Naive thymus-derived CD4-positive, alpha-beta T cell (primary cell): ENCODE measurements at regions not wholly inside any gene's neighbourhood (a gene's known extent, or its start where the extent isn't known, plus 50 kb on each side); places are given as distances from the start of the nearest gene placed in this dataset.
"Not testable (repeated sequence)": the region's sequence is repeated elsewhere in the genome, so short reads cannot be mapped to it uniquely, and the experiment has no call there.

Experiments used
- ATAC-seq: fragments of 150-1000 bp; cut with Tn5 transposase; 2 replicates; pipeline ENCODE4 v1.10.0; 2021; ENCODE audit warnings: mild to moderate bottlenecking, moderate library complexity
- CTCF ChIA-PET: fragments of 350-600 bp; sonication (Branson Sonifier 250); formaldehyde crosslinking; loops from one replicate; lab custom pipeline; 2021; ENCODE audit warnings: antibody characterized with exemption; lab: Charles Lee
- POLR2A ChIA-PET: fragments of 350-600 bp; sonication (Branson Sonifier 250); formaldehyde crosslinking; loops from one replicate; lab custom pipeline; 2021; ENCODE audit warnings: antibody characterized with exemption, inconsistent platforms; lab: Charles Lee
- DNase-seq, 9 donors: peaks; one replicate each; pipeline versions ENCODE4 v3.0.0 to v3.0.0-alpha.2; 2020 to 2022; ENCODE audit warnings: mixed read lengths in 1 of 9
- H3K27ac ChIP-seq: one replicate; pipeline ENCODE4 v1.7.0; 2013; ENCODE audit warnings: mild to moderate bottlenecking, low read depth, low read length, moderate library complexity
- H3K27me3 ChIP-seq, 2 donors: one replicate each; pipeline ENCODE4 v1.7.0; 2013; ENCODE audit warnings: low read length in 2 of 2, mild to moderate bottlenecking in 2 of 2, moderate library complexity in 2 of 2; ENCODE audit not compliant: control insufficient read depth in 2 of 2, insufficient read depth in 2 of 2
- H3K36me3 ChIP-seq, 3 experiments: 1 replicate in 2 of 3; 2 replicates in 1 of 3; pipeline ENCODE4 v1.7.0; 2013; ENCODE audit warnings: low read length in 3 of 3, mild to moderate bottlenecking in 3 of 3, moderate library complexity in 1 of 3; ENCODE audit not compliant: insufficient read depth in 3 of 3, control insufficient read depth in 2 of 3
- H3K4me1 ChIP-seq, 2 donors: one replicate each; pipeline ENCODE4 v1.7.0; 2013; ENCODE audit warnings: low read length in 2 of 2, mild to moderate bottlenecking in 2 of 2, moderate library complexity in 1 of 2; ENCODE audit not compliant: control insufficient read depth in 2 of 2, insufficient read depth in 2 of 2
- H3K4me3 ChIP-seq: 2 replicates; pipeline ENCODE4 v1.7.0; 2013; ENCODE audit warnings: mild to moderate bottlenecking, low read length
- H3K9me3 ChIP-seq, 3 experiments: 1 replicate in 2 of 3; 2 replicates in 1 of 3; pipeline ENCODE4 v1.7.0; 2013; ENCODE audit warnings: low read length in 3 of 3; ENCODE audit not compliant: control insufficient read depth in 2 of 3
- H3K27ac Mint-ChIP-seq, 9 donors: one replicate each; pipeline ENCODE4 v1.8.0; 2020 to 2022; ENCODE audit warnings: mixed read lengths in 9 of 9, mild to moderate bottlenecking in 8 of 9, moderate library complexity in 5 of 9, inconsistent platforms in 2 of 9
- H3K27me3 Mint-ChIP-seq, 5 donors: one replicate each; pipeline ENCODE4 v1.8.0; 2021 to 2022; ENCODE audit warnings: mixed read lengths in 5 of 5, mild to moderate bottlenecking in 1 of 5
- H3K36me3 Mint-ChIP-seq, 5 donors: one replicate each; pipeline ENCODE4 v1.8.0; 2020 to 2022; ENCODE audit warnings: mixed read lengths in 5 of 5, mild to moderate bottlenecking in 3 of 5, inconsistent platforms in 1 of 5
- H3K4me1 Mint-ChIP-seq, 7 donors: one replicate each; pipeline ENCODE4 v1.8.0; 2020 to 2022; ENCODE audit warnings: mixed read lengths in 7 of 7, mild to moderate bottlenecking in 3 of 7, inconsistent platforms in 1 of 7
- H3K4me3 Mint-ChIP-seq, 10 donors: one replicate each; pipeline ENCODE4 v1.8.0; 2020 to 2022; ENCODE audit warnings: mild to moderate bottlenecking in 10 of 10, mixed read lengths in 10 of 10, moderate library complexity in 6 of 10, inconsistent platforms in 2 of 10
- H3K9me3 Mint-ChIP-seq, 11 donors: one replicate each; pipeline ENCODE4 v1.8.0; 2020 to 2022; ENCODE audit warnings: mixed read lengths in 11 of 11, mild to moderate bottlenecking in 4 of 11, inconsistent platforms in 1 of 11, moderate library complexity in 1 of 11
- intact Hi-C, 2 donors: fragments of 100-400 bp; cut with micrococcal nuclease; formaldehyde crosslinking; loops; one replicate each; pipeline ENCODE4 v1.15.1; 2023

GRCh38 chr2:4101936-4102335 is 398.6 kb downstream of the DCDC2C start:
- H3K4me3 Mint-ChIP-seq = no peak overlapping the region
- POLR2A ChIA-PET = no interaction called here
- no peaks in the 10 kb centered on the region for H3K36me3 ChIP-seq
- peaks cover 0 to 8% (median 2%) of the 10 kb centered on the region in 11 donors for H3K9me3 Mint-ChIP-seq
- CTCF ChIA-PET = no interaction called here
- H3K27ac Mint-ChIP-seq = no peak overlapping the region
- no peaks in the 10 kb centered on the region for H3K27me3 ChIP-seq
- H3K4me1 Mint-ChIP-seq = no peaks in the 10 kb centered on the region
- no peak overlapping the region for H3K27ac ChIP-seq
- ATAC-seq (no peak), DNase-seq (no peak)
- H3K4me3 ChIP-seq = no peak overlapping the region
- intact Hi-C loops = no loop called here
- no peaks in the 10 kb centered on the region for H3K9me3 ChIP-seq
- peaks cover 0 to 4% (median 0%) of the 10 kb centered on the region in 5 donors for H3K27me3 Mint-ChIP-seq
- no peaks in the 10 kb centered on the region for H3K36me3 Mint-ChIP-seq
- no peaks in the 10 kb centered on the region for H3K4me1 ChIP-seq

- intact Hi-C loops = no loop called here
- Mint-ChIP-seq H3K9me3 (peaks cover 0 to 5% (median 2%) of the 10 kb centered on the region in 11 donors), H3K36me3 (no peaks in the 10 kb centered on the region), H3K4me3 (no peak overlapping the region), H3K27me3 (peaks cover 0 to 4% (median 0%) of the 10 kb centered on the region in 5 donors), H3K27ac (no peak overlapping the region), H3K4me1 (no peaks in the 10 kb centered on the region)
- H3K9me3 ChIP-seq = no peaks in the 10 kb centered on the region
- POLR2A ChIA-PET = no interaction called here
- no peaks in the 10 kb centered on the region for H3K27me3 ChIP-seq
- CTCF ChIA-PET = no interaction called here
- ATAC-seq = no peak
- no peak for DNase-seq
- H3K4me1 ChIP-seq = no peaks in the 10 kb centered on the region
- no peaks in the 10 kb centered on the region for H3K36me3 ChIP-seq
- no peak overlapping the region for H3K4me3 ChIP-seq
- no peak overlapping the region for H3K27ac ChIP-seq
Observed at GRCh38 chr2:4107179-4107578, 403.8 kb downstream of the DCDC2C start.

GRCh38 chr2:4110273-4110672 is 406.9 kb downstream of the DCDC2C start:
- H3K4me3 Mint-ChIP-seq = no peak overlapping the region
- DNase-seq (no peak), ATAC-seq (no peak)
- ChIA-PET POLR2A (no interaction called here), CTCF (no interaction called here)
- peaks cover 0 to 12% (median 0%) of the 10 kb centered on the region in 11 donors for H3K9me3 Mint-ChIP-seq
- no peaks in the 10 kb centered on the region for H3K27me3 ChIP-seq
- intact Hi-C loops = no loop called here
- peaks cover 0 to 4% (median 0%) of the 10 kb centered on the region in 5 donors for H3K27me3 Mint-ChIP-seq
- H3K4me1 Mint-ChIP-seq = no peaks in the 10 kb centered on the region
- no peak overlapping the region for H3K27ac Mint-ChIP-seq
- no peaks in the 10 kb centered on the region for H3K36me3 ChIP-seq
- H3K9me3 ChIP-seq = no peaks in the 10 kb centered on the region
- H3K4me1 ChIP-seq = no peaks in the 10 kb centered on the region
- no peaks in the 10 kb centered on the region for H3K36me3 Mint-ChIP-seq
- H3K27ac ChIP-seq = no peak overlapping the region
- H3K4me3 ChIP-seq = no peak overlapping the region

GRCh38 chr2:4115435-4115834 is 412.1 kb downstream of the DCDC2C start:
- H3K27ac Mint-ChIP-seq, POLR2A ChIA-PET, CTCF ChIA-PET: not testable (repeated sequence)

GRCh38 chr2:4122726-4123125 is 419.4 kb downstream of the DCDC2C start:
- H3K36me3 Mint-ChIP-seq = no peaks in the 10 kb centered on the region
- CTCF ChIA-PET = no interaction called here
- intact Hi-C loops = no loop called here
- H3K27ac ChIP-seq = no peak overlapping the region
- H3K4me1 Mint-ChIP-seq = no peaks in the 10 kb centered on the region
- DNase-seq (no peak), ATAC-seq (no peak)
- no peak overlapping the region for H3K4me3 Mint-ChIP-seq
- no peak overlapping the region for H3K27ac Mint-ChIP-seq
- H3K36me3 ChIP-seq = no peaks in the 10 kb centered on the region
- H3K9me3 Mint-ChIP-seq = peaks cover 0 to 26% (median 15%) of the 10 kb centered on the region in 11 donors
- H3K4me1 ChIP-seq = no peaks in the 10 kb centered on the region
- POLR2A ChIA-PET = no interaction called here
- H3K27me3 ChIP-seq = no peaks in the 10 kb centered on the region
- H3K27me3 Mint-ChIP-seq = peaks cover 0 to 5% (median 0%) of the 10 kb centered on the region in 5 donors
- H3K9me3 ChIP-seq = no peaks in the 10 kb centered on the region
- H3K4me3 ChIP-seq = no peak overlapping the region

More at GRCh38 chr2:4115435-4115834, 412.1 kb downstream of the DCDC2C start:
- H3K4me3 ChIP-seq, ATAC-seq, H3K4me1 ChIP-seq, H3K36me3 ChIP-seq, H3K36me3 Mint-ChIP-seq, H3K9me3 ChIP-seq, H3K27me3 ChIP-seq, H3K4me1 Mint-ChIP-seq, H3K27ac ChIP-seq, DNase-seq, intact Hi-C loops, H3K27me3 Mint-ChIP-seq, H3K4me3 Mint-ChIP-seq: not testable (repeated sequence)
- peaks cover 1 to 31% (median 13%) of the 10 kb centered on the region in 11 donors for H3K9me3 Mint-ChIP-seq

GRCh38 chr2:4130651-4131050 is 427.3 kb downstream of the DCDC2C start:
- H3K9me3 ChIP-seq = peaks cover 0 to 6% (median 4%) of the 10 kb centered on the region in 3 experiments
- no peak overlapping the region for H3K27ac ChIP-seq
- CTCF ChIA-PET = no interaction called here
- no peak overlapping the region for H3K4me3 ChIP-seq
- H3K36me3 Mint-ChIP-seq = peaks cover 0 to 4% (median 0%) of the 10 kb centered on the region in 5 donors
- no peaks in the 10 kb centered on the region for H3K4me1 ChIP-seq
- no peaks in the 10 kb centered on the region for H3K4me1 Mint-ChIP-seq
- no peak overlapping the region for H3K27ac Mint-ChIP-seq
- H3K4me3 Mint-ChIP-seq = no peak overlapping the region
- no peaks in the 10 kb centered on the region for H3K27me3 ChIP-seq
- POLR2A ChIA-PET = no interaction called here
- no peaks in the 10 kb centered on the region for H3K36me3 ChIP-seq
- DNase-seq (no peak), ATAC-seq (no peak)
- intact Hi-C loops = no loop called here
- H3K27me3 Mint-ChIP-seq = no peaks in the 10 kb centered on the region
- peaks cover 0 to 38% (median 16%) of the 10 kb centered on the region in 11 donors for H3K9me3 Mint-ChIP-seq
